Esophagus muscularis mucosa (tissue), 3 donors: ENCODE measurements at regions not wholly inside any gene's neighbourhood (a gene's known extent, or its start where the extent isn't known, plus 50 kb on each side); places are given as distances from the start of the nearest gene placed in this dataset.

Source experiments
- EP300 ChIP-seq: sonication (generic); formaldehyde crosslinking; IDR thresholded peaks from one replicate; pipeline ENCODE4 v1.6.1; 2017; ENCODE audit warnings: antibody characterized with exemption
- TF ChIP-seq, protein P1 (sequence below), 3 experiments: fragments of 200-600 bp in 2 of 3; fragments of 450-650 bp in 1 of 3; sonication (generic) in 2 of 3; IDR thresholded peaks; one replicate each; pipeline ENCODE4 v1.5.1; 2017 to 2019; ENCODE audit warnings: antibody characterized with exemption in 3 of 3, mild to moderate bottlenecking in 2 of 3, moderate library complexity in 1 of 3

DNA sequence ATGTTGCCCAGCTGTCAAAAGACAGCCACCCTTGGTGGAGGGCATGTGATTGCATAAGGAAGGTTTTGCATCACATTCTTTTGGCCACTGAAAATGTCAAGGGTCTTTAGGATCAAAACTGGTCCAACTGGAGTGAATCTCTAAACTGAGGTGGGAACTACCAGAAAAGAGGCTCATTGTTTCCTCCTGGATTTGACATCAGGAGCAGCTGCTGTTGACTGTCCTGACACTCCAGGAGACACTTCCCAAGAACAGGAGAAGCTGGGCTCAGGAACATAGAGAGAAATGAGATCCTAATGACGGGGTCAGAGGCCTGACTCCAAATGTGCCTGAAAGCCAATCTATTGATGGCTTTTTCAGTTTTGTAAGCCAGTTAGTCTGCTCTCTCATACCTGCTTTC lies 105.3 kb upstream of the LRIG1 start:
- TF ChIP-seq EP300: no peak
- TF ChIP-seq, protein P1, sequence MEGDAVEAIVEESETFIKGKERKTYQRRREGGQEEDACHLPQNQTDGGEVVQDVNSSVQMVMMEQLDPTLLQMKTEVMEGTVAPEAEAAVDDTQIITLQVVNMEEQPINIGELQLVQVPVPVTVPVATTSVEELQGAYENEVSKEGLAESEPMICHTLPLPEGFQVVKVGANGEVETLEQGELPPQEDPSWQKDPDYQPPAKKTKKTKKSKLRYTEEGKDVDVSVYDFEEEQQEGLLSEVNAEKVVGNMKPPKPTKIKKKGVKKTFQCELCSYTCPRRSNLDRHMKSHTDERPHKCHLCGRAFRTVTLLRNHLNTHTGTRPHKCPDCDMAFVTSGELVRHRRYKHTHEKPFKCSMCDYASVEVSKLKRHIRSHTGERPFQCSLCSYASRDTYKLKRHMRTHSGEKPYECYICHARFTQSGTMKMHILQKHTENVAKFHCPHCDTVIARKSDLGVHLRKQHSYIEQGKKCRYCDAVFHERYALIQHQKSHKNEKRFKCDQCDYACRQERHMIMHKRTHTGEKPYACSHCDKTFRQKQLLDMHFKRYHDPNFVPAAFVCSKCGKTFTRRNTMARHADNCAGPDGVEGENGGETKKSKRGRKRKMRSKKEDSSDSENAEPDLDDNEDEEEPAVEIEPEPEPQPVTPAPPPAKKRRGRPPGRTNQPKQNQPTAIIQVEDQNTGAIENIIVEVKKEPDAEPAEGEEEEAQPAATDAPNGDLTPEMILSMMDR (IDR thresholded peaks at IDR 0.05): no peak
